Ascending aorta (tissue), 2 donors: ENCODE measurements at regions not wholly inside any gene's neighbourhood (a gene's known extent, or its start where the extent isn't known, plus 50 kb on each side); places are given as distances from the start of the nearest gene placed in this dataset.
"Not testable (repeated sequence)": the region's sequence is repeated elsewhere in the genome, so short reads cannot be mapped to it uniquely, and the experiment has no call there.

Experiments used
- DNase-seq, 2 donors: peaks; one replicate each; pipeline ENCODE4 v3.0.0-alpha.2; 2019; ENCODE audit warnings: low spot score in 2 of 2
- H3K27ac ChIP-seq, 2 donors: fragments of 200-600 bp; sonication (generic); one replicate each; pipeline ENCODE4 v1.5.1; 2016 to 2017; ENCODE audit warnings: mild to moderate bottlenecking in 1 of 2
- H3K27me3 ChIP-seq: fragments of 200-600 bp; sonication (generic); one replicate; pipeline ENCODE4 v1.5.1; 2017
- H3K36me3 ChIP-seq, 2 donors: fragments of 200-600 bp; sonication (generic); one replicate each; pipeline ENCODE4 v1.5.1; 2016
- H3K4me1 ChIP-seq, 2 donors: fragments of 200-600 bp; sonication (generic); one replicate each; pipeline ENCODE4 v1.5.1; 2016 to 2017; ENCODE audit warnings: mild to moderate bottlenecking in 1 of 2
- H3K4me3 ChIP-seq, 2 donors: fragments of 200-600 bp; sonication (generic); one replicate each; pipeline ENCODE4 v1.5.1; 2016 to 2017; ENCODE audit warnings: mild to moderate bottlenecking in 1 of 2
- H3K9me3 ChIP-seq, 2 donors: fragments of 200-600 bp; sonication (generic); one replicate each; pipeline ENCODE4 v1.5.1; 2016
- intact Hi-C: fragments of 100-400 bp; cut with DNase I; formaldehyde crosslinking; loops from one replicate; pipeline ENCODE4 v1.15.1; 2023
- TF ChIP-seq, protein P1 (sequence below), 3 experiments: fragments of 200-600 bp in 2 of 3; fragments of 450-650 bp in 1 of 3; sonication (generic) in 2 of 3; IDR thresholded peaks; one replicate each; pipeline ENCODE4 v1.5.1; 2016 to 2019; ENCODE audit warnings: antibody characterized with exemption in 3 of 3, mild to moderate bottlenecking in 1 of 3, moderate library complexity in 1 of 3

DNA sequence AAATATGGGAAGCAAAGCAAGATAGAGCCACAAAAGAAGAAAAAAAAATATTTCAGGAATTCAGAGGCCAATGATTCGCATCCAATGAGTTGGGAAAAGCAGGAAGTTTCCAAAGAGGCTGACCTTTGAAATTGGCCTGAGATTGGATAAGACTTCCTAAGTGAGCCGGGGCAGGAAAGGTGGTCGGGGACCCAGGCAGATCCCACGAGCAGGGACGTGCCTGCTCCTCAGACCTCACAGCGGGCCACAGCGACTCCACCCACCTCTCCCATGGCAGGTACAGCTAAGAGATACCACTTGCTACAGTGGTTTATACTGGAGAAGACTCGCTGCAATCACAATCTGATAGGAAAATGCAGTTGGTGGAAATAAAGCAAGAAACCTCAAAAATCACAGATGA lies 102.8 kb upstream of the SALL3 start:
- TF ChIP-seq, protein P1, sequence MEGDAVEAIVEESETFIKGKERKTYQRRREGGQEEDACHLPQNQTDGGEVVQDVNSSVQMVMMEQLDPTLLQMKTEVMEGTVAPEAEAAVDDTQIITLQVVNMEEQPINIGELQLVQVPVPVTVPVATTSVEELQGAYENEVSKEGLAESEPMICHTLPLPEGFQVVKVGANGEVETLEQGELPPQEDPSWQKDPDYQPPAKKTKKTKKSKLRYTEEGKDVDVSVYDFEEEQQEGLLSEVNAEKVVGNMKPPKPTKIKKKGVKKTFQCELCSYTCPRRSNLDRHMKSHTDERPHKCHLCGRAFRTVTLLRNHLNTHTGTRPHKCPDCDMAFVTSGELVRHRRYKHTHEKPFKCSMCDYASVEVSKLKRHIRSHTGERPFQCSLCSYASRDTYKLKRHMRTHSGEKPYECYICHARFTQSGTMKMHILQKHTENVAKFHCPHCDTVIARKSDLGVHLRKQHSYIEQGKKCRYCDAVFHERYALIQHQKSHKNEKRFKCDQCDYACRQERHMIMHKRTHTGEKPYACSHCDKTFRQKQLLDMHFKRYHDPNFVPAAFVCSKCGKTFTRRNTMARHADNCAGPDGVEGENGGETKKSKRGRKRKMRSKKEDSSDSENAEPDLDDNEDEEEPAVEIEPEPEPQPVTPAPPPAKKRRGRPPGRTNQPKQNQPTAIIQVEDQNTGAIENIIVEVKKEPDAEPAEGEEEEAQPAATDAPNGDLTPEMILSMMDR (IDR thresholded peaks at IDR 0.05): no peak
- Histone ChIP-seq H3K36me3 (no peaks in the 10 kb centered on the region), H3K4me3 (no peak overlapping the region), H3K4me1 (no peaks in the 10 kb centered on the region), H3K27ac (no peak overlapping the region), H3K27me3 (no peaks in the 10 kb centered on the region), H3K9me3 (no peaks in the 10 kb centered on the region)
- DNase-seq: no peak
- intact Hi-C loops: no loop called here

DNA sequence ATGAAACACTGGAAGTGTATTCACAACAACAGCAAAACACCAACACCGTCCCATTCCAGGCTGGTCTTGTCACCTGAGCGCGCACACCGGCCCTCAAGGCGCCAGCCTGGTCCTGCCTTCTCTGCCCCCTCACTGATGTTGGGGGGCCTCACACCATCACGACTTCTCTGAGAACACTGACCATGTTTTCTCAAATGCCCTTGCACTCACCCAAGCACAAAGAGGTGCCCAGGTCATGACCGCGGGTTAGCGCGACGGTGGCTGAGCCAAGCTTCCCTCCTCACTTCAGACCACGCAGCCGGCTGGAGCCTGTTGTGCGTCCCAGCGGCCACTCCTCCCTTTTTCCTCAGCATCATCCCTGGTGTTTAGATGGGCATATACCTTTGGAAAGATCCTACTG lies 101.3 kb upstream of the SALL3 start:
- no peaks in the 10 kb centered on the region for H3K9me3 ChIP-seq
- TF ChIP-seq, protein P1 (IDR thresholded peaks at IDR 0.05): no peak
- DNase-seq: no peak
- no peak overlapping the region for H3K4me3 ChIP-seq
- H3K27me3 ChIP-seq: no peaks in the 10 kb centered on the region
- intact Hi-C loops: no loop called here
- no peaks in the 10 kb centered on the region for H3K36me3 ChIP-seq
- H3K4me1 ChIP-seq: no peaks in the 10 kb centered on the region
- no peak overlapping the region for H3K27ac ChIP-seq

DNA sequence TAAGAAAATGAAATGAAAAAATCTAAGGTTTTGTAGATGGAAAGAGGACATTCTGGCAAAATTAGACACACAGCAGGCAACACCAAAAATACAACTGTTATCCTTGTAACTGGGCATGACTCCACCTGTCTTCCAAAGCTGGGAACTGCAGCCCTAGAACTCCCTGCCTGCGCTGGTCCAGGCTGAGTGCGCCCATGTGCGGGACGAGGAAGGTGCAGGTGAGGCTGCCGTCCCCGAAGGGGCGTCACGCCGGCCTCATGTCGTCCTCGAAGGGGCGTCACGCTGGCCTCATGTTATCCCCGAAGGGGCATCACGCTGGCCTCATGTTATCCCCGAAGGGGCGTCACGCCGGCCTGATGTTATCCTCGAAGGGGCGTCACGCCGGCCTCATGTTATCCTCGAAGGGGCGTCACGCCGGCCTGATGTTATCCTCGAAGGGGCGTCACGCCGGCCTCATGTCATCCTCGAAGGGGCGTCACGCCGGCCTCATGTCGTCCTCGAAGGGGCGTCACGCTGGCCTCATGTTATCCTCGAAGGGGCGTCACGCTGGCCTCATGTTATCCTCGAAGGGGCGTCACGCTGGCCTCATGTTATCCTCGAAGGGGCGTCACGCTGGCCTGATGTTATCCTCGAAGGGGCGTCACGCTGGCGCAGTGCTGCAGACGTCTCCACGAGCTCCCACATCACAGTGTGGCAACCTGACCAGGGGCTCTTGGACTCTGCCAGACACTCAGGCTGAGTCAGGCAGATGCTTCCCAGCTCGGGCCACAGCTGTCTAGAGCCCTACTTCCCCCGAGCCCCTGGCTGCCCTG lies 100.3 kb upstream of the SALL3 start:
- H3K4me1 ChIP-seq, H3K36me3 ChIP-seq, H3K4me3 ChIP-seq, H3K27me3 ChIP-seq, H3K9me3 ChIP-seq, DNase-seq, H3K27ac ChIP-seq, intact Hi-C loops: not testable (repeated sequence)
- TF ChIP-seq, protein P1 (IDR thresholded peaks at IDR 0.05): peak in 1 of 3 experiments; percentile 22

DNA sequence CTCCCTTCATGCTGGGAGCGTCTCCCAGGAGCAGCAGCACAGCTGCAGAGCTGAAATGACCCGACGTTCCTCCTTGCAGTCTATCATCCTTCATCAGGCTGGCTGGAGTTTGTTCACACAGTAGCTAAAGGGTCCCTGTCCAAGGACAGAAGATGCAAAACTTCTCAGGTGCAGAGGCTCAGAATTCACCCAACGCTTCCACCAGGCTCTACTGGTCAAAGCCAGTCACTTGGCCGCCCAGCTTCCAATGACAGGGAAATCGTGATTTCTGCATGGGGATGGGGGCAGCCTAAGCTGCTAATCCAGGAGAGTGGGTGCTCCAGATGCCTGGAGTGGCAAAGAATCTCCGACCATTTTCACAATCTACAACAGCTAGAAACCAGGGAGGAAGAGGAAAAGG lies 97.0 kb upstream of the SALL3 start:
- Histone ChIP-seq H3K4me1 (no peaks in the 10 kb centered on the region), H3K27me3 (no peaks in the 10 kb centered on the region), H3K9me3 (peaks cover 0 to 17% of the 10 kb centered on the region in 2 donors), H3K36me3 (no peaks in the 10 kb centered on the region), H3K4me3 (no peak overlapping the region), H3K27ac (no peak overlapping the region)
- TF ChIP-seq, protein P1 (IDR thresholded peaks at IDR 0.05): no peak
- no peak for DNase-seq
- intact Hi-C loops: no loop called here

DNA sequence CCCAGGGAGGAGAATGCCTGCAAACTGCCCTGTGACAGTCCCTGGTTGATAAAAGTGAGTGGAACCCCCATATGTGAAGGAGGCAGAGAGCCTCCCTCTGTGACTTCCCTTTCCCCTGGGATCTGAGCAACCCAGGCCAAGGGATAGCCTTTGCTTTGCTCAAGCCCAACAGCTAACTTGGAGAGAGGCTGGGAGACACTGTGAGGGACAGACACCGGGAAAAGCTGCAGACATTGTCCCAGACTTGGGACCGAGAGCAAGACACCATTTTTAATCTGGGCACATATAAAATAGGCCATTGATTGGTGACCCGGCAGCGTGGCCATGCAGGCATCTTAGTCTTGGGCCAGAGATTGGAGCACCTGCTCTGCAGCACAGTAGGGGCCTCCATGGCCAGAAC lies 96.1 kb upstream of the SALL3 start:
- Histone ChIP-seq H3K9me3 (peaks cover 0 to 20% of the 10 kb centered on the region in 2 donors), H3K27ac (no peak overlapping the region), H3K4me1 (no peaks in the 10 kb centered on the region), H3K27me3 (no peaks in the 10 kb centered on the region), H3K4me3 (no peak overlapping the region), H3K36me3 (no peaks in the 10 kb centered on the region)
- TF ChIP-seq, protein P1 (IDR thresholded peaks at IDR 0.05): no peak
- intact Hi-C loops: no loop called here
- no peak for DNase-seq
